ENCODE measurements at regions not wholly inside any gene's neighbourhood (a gene's known extent, or its start where the extent isn't known, plus 50 kb on each side); places are given as distances from the start of the nearest gene placed in this dataset.

DNA sequence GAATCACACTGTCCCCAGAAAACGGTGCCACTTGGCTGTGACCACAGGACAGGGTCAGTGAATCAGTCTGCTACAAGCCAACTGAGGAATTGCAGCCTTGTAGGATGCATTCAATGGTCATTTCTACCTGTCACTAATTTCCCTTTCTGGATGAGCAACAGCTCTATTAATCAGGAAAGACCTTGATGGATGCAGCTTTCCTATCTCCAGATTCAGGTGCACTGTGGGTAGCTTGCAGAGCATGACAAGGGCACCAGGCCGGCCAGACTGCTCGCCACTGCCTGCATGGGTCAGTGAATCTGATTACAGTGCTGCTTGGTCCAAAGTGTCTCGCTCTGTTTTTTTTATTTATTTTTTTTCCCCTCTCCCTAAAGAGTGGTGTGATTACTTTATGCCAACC is 506.8 kb upstream of the AUTS2 start:
- POLR2A ChIA-PET (ENCODE audit: partially characterized antibody): no interaction called here

More for the DNA sequence above, 506.8 kb upstream of the AUTS2 start:
- no peaks in the 10 kb centered on the region for H3K23me2 ChIP-seq (ENCODE audit: low read depth, low read length)
- peaks cover 16 to 22% of the 10 kb centered on the region in 2 experiments for H3K9me3 ChIP-seq (ENCODE audit: insufficient read depth in 2 of 2, low read depth in 1 of 2, low read length in 1 of 2)
- no peak overlapping the region for H2BK12ac ChIP-seq (ENCODE audit: low read depth, low read length)
- peaks cover 0 to 2% (median 0%) of the 10 kb centered on the region in 4 experiments; a peak in 1 of 7 replicates for H3K27me3 ChIP-seq (replicated peaks in 1 of 4; ENCODE audit: control insufficient read depth in 3 of 4, extremely low read depth in 1 of 4, insufficient read depth in 3 of 4, low read length in 3 of 4)
- H4K8ac ChIP-seq (ENCODE audit: extremely low read depth, insufficient read depth, low read length): no peak overlapping the region
- no peak overlapping the region for H3K14ac ChIP-seq (ENCODE audit: insufficient read length)
- H4K5ac ChIP-seq (ENCODE audit: insufficient read length, low read depth, low read length): no peak overlapping the region
- H3K56ac ChIP-seq (replicated peaks; ENCODE audit: insufficient read length, low read depth, low read length): no peak overlapping the region
- no peak for FAIRE-seq
- no peak overlapping the region for H3K23ac ChIP-seq (ENCODE audit: insufficient read length)
- H3K18ac ChIP-seq (ENCODE audit: extremely low read depth, low read length): no peak overlapping the region
- no peaks in the 10 kb centered on the region for H4K20me1 ChIP-seq (replicated peaks in 1 of 2; ENCODE audit: control insufficient read depth in 1 of 2, insufficient read depth in 2 of 2, low read length in 2 of 2)
- 82% methylated on average over 4 of the region's 4 CpGs; no CpG with 5 or more reads in 1 of the 2 experiments for WGBS, 2 experiments (ENCODE audit: extremely low coverage in 1 of 2, insufficient coverage in 1 of 2, insufficient read length in 1 of 2, insufficient replicate concordance in 2 of 2, low coverage in 1 of 2, low lambda C conversion rate in 2 of 2, missing lambda C conversion rate in 1 of 2)
- H2BK120ac ChIP-seq (replicated peaks; ENCODE audit: low read depth, low read length): no peak overlapping the region
- H2BK5ac ChIP-seq (ENCODE audit: low read depth, low read length): no peak overlapping the region
- peaks cover 0 to 3% (median 0%) of the 10 kb centered on the region in 4 experiments; a peak in 1 of 8 replicates for H3K36me3 ChIP-seq (ENCODE audit: control insufficient read depth in 2 of 4, insufficient read depth in 4 of 4, low read length in 3 of 4)
- H2BK15ac ChIP-seq (ENCODE audit: low read length): no peak overlapping the region
- H3K4ac ChIP-seq (replicated peaks; ENCODE audit: insufficient read length, low read depth, low read length): no peak overlapping the region
- CTCF ChIA-PET (ENCODE audit: partially characterized antibody): interaction anchor here (0.6 to 0.9 kb wide), 2 partner anchors 341 to 875 kb away, joined by 3 to 4 read pairs; no protein-coding TSS in a partner anchor
- H3K4me1 ChIP-seq (replicated peaks in 1 of 4; ENCODE audit: control insufficient read depth in 3 of 4, insufficient read depth in 4 of 4, low read length in 3 of 4): no peaks in the 10 kb centered on the region
- H2AK5ac ChIP-seq (ENCODE audit: low read depth, low read length): no peak overlapping the region
- no peak overlapping the region for H2AFZ ChIP-seq (ENCODE audit: low read length)
- no peak overlapping the region for H2BK20ac ChIP-seq (ENCODE audit: low read length)
- no peaks in the 10 kb centered on the region for H3K79me2 ChIP-seq (ENCODE audit: control insufficient read depth in 1 of 2, insufficient read depth in 2 of 2, low read length in 2 of 2)
- no peaks in the 10 kb centered on the region for H3K79me1 ChIP-seq (ENCODE audit: low read depth, low read length)
- H3K4me3 ChIP-seq (ENCODE audit: extremely low read depth in 1 of 4, insufficient read depth in 2 of 4, low read depth in 3 of 4, low read length in 4 of 4): no peak overlapping the region
- no peak for DNase-seq (ENCODE audit: low read depth in 1 of 2, low spot score in 2 of 2)
- no peak overlapping the region for H3K4me2 ChIP-seq (ENCODE audit: insufficient read depth in 1 of 2, low read depth in 2 of 2, low read length in 2 of 2)
- no peak for TF ChIP-seq SP2 (IDR thresholded peaks at IDR 0.05; ENCODE audit: low read length)
- no peak overlapping the region for H3K27ac ChIP-seq (ENCODE audit: low read depth, low read length)
- H3K9ac ChIP-seq (replicated peaks in 1 of 4; ENCODE audit: extremely low read depth in 1 of 4, low read depth in 3 of 4, low read length in 3 of 4): no peak overlapping the region
- no peak overlapping the region for H4K91ac ChIP-seq (replicated peaks; ENCODE audit: insufficient read length, low read length)

Data from H1 (cell line).